ENCODE measurements at regions not wholly inside any gene's neighbourhood (a gene's known extent, or its start where the extent isn't known, plus 50 kb on each side); places are given as distances from the start of the nearest gene placed in this dataset.

GRCh38 chr4:179698321-179698720, 2256.1 kb upstream of the AGA start:
- no peaks in the 10 kb centered on the region for H4K20me1 ChIP-seq (ENCODE audit: insufficient read depth, low read length)
- no peak overlapping the region for H2AFZ ChIP-seq (replicated peaks; ENCODE audit: low read length, poor library complexity)
- no peak overlapping the region for H2BK120ac ChIP-seq (ENCODE audit: low read depth, low read length)
- H3K14ac ChIP-seq (replicated peaks; ENCODE audit: low read depth, low read length) = no peak overlapping the region
- CTCF ChIA-PET = no interaction called here
- H2BK15ac ChIP-seq (ENCODE audit: low read depth, low read length) = peak overlapping the region; percentile 79; the same call in 1 of the 3 replicates
- no peak overlapping the region for H3K18ac ChIP-seq (ENCODE audit: low read depth, low read length)
- no peak overlapping the region for H3K4me2 ChIP-seq (ENCODE audit: low read depth, low read length)
- peak overlapping the region; percentile 29; the same call in 1 of the 2 replicates for H4K5ac ChIP-seq (ENCODE audit: low read depth, low read length)
- no peak overlapping the region for H2BK5ac ChIP-seq (ENCODE audit: low read depth, low read length, poor library complexity, severe bottlenecking)
- no peak overlapping the region for H3K9ac ChIP-seq (ENCODE audit: low read depth, low read length)
- WGBS, 2 experiments (ENCODE audit: extremely low coverage in 2 of 2, insufficient read length in 1 of 2) = no CpG with 5 or more reads among the region's 5 CpGs
- no peaks in the 10 kb centered on the region; the same call in 1 of the 2 replicates for H3K4me1 ChIP-seq (ENCODE audit: control insufficient read depth, insufficient read depth, low read length)
- no peaks in the 10 kb centered on the region for H3K9me1 ChIP-seq (ENCODE audit: insufficient read depth, low read length)
- no peak overlapping the region for H3K4me3 ChIP-seq (ENCODE audit: insufficient read depth, low read depth, low read length)
- no peak overlapping the region for H3K4ac ChIP-seq (ENCODE audit: low read depth, low read length)
- no peak overlapping the region for H4K91ac ChIP-seq (ENCODE audit: insufficient read depth, low read depth, low read length)
- no peak overlapping the region for H3K23ac ChIP-seq (ENCODE audit: low read depth, low read length)
- no peak for DNase-seq
- ATAC-seq (ENCODE audit: low read depth) = no peak
- intact Hi-C loops (cut with micrococcal nuclease) (no loop called here), in situ Hi-C loops (cut with MboI; ENCODE audit: low sequenced_read_pairs) (no loop called here), dilution Hi-C loops (cut with HindIII; ENCODE audit: low sequenced_read_pairs, unreplicated experiment) (no loop called here)
- H2AK9ac ChIP-seq (replicated peaks; ENCODE audit: low read depth, low read length, poor library complexity) = no peak overlapping the region
- no peak overlapping the region for H2AK5ac ChIP-seq (ENCODE audit: low read depth, low read length)
- H3K79me1 ChIP-seq (ENCODE audit: low read depth in 1 of 2, low read length in 2 of 2) = no peaks in the 10 kb centered on the region
- TF ChIP-seq, protein P1, sequence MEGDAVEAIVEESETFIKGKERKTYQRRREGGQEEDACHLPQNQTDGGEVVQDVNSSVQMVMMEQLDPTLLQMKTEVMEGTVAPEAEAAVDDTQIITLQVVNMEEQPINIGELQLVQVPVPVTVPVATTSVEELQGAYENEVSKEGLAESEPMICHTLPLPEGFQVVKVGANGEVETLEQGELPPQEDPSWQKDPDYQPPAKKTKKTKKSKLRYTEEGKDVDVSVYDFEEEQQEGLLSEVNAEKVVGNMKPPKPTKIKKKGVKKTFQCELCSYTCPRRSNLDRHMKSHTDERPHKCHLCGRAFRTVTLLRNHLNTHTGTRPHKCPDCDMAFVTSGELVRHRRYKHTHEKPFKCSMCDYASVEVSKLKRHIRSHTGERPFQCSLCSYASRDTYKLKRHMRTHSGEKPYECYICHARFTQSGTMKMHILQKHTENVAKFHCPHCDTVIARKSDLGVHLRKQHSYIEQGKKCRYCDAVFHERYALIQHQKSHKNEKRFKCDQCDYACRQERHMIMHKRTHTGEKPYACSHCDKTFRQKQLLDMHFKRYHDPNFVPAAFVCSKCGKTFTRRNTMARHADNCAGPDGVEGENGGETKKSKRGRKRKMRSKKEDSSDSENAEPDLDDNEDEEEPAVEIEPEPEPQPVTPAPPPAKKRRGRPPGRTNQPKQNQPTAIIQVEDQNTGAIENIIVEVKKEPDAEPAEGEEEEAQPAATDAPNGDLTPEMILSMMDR (conservative IDR thresholded peaks at IDR 0.05; ENCODE audit: low read depth, low read length) = no peak
- TF ChIP-seq SMC3 (IDR thresholded peaks at IDR 0.05; ENCODE audit: low read depth, low read length) (no peak), RFX5 (IDR thresholded peaks at IDR 0.05; ENCODE audit: low read depth, low read length) (no peak), BHLHE40 (IDR thresholded peaks at IDR 0.05; ENCODE audit: low read depth, low read length) (no peak), RCOR1 (IDR thresholded peaks at IDR 0.05; ENCODE audit: insufficient replicate concordance, low read length) (no peak), RAD21 (IDR thresholded peaks at IDR 0.05; ENCODE audit: low read length) (no peak), ELK1 (IDR thresholded peaks at IDR 0.05; ENCODE audit: borderline replicate concordance, low read depth, low read length) (no peak), FOS (IDR thresholded peaks at IDR 0.05; ENCODE audit: low read depth, low read length) (no peak), USF2 (IDR thresholded peaks at IDR 0.05; ENCODE audit: low read depth, low read length) (no peak), NFE2L2 (IDR thresholded peaks at IDR 0.05; ENCODE audit: low read depth, low read length) (no peak), MAFK (IDR thresholded peaks at IDR 0.05; ENCODE audit: low read depth, low read length) (no peak), MAZ (IDR thresholded peaks at IDR 0.05; ENCODE audit: borderline replicate concordance, low read depth, low read length) (no peak), CEBPB (IDR thresholded peaks at IDR 0.05; ENCODE audit: low read depth, low read length) (no peak), POLR2A (IDR thresholded peaks at IDR 0.05; ENCODE audit: low read depth, low read length) (no peak), MXI1 (IDR thresholded peaks at IDR 0.05; ENCODE audit: borderline replicate concordance, low read depth, low read length) (no peak), CHD1 (IDR thresholded peaks at IDR 0.05; ENCODE audit: low read depth, low read length) (no peak)
- H2BK20ac ChIP-seq (ENCODE audit: low read depth, low read length) = 0 out of 2 replicates have a peak overlapping the region, but pooled peaks have one; percentile 36
- H4K8ac ChIP-seq (ENCODE audit: low read depth in 2 of 2, low read length in 2 of 2) = no peak overlapping the region
- H3K27me3 ChIP-seq (ENCODE audit: control insufficient read depth, insufficient read depth, low read length) = no peaks in the 10 kb centered on the region
- POLR2A ChIA-PET (ENCODE audit: unreplicated experiment) = no interaction called here
- H3K56ac ChIP-seq (ENCODE audit: extremely low read depth, insufficient read depth, low read length) = no peak overlapping the region
- H3K27ac ChIP-seq (ENCODE audit: insufficient read depth, low read length) = no peak overlapping the region
- no TSS peak for BruUV-seq (replicated peaks)
- H3K9me3 ChIP-seq (ENCODE audit: control insufficient read depth, insufficient read depth, low read length) = no peaks in the 10 kb centered on the region
- H3K36me3 ChIP-seq (ENCODE audit: control insufficient read depth, insufficient read depth, low read length) = no peaks in the 10 kb centered on the region

Data from IMR-90 (cell line).